ENCODE measurements at regions not wholly inside any gene's neighbourhood (a gene's known extent, or its start where the extent isn't known, plus 50 kb on each side); places are given as distances from the start of the nearest gene placed in this dataset.

- no peak overlapping the region for H3K4me3 ChIP-seq
- intact Hi-C loops (cut with DNase I; ENCODE audit: low total_unique reads) = no loop called here
- no peaks in the 10 kb centered on the region for H3K4me1 ChIP-seq
- TF ChIP-seq POLR2A (IDR thresholded peaks at IDR 0.05) (no peak), POLR2AphosphoS5 (IDR thresholded peaks at IDR 0.05) (no peak)
- TF ChIP-seq, protein P1, sequence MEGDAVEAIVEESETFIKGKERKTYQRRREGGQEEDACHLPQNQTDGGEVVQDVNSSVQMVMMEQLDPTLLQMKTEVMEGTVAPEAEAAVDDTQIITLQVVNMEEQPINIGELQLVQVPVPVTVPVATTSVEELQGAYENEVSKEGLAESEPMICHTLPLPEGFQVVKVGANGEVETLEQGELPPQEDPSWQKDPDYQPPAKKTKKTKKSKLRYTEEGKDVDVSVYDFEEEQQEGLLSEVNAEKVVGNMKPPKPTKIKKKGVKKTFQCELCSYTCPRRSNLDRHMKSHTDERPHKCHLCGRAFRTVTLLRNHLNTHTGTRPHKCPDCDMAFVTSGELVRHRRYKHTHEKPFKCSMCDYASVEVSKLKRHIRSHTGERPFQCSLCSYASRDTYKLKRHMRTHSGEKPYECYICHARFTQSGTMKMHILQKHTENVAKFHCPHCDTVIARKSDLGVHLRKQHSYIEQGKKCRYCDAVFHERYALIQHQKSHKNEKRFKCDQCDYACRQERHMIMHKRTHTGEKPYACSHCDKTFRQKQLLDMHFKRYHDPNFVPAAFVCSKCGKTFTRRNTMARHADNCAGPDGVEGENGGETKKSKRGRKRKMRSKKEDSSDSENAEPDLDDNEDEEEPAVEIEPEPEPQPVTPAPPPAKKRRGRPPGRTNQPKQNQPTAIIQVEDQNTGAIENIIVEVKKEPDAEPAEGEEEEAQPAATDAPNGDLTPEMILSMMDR (IDR thresholded peaks at IDR 0.05) = no peak
- H3K27me3 ChIP-seq = no peaks in the 10 kb centered on the region
- H3K27ac ChIP-seq = no peak overlapping the region
- no peak for DNase-seq (ENCODE audit: low spot score in 2 of 2)
- no peaks in the 10 kb centered on the region for H3K9me3 ChIP-seq
- H3K36me3 ChIP-seq = no peaks in the 10 kb centered on the region
Measured at GRCh38 chr15:93138681-93139250, 49.8 kb upstream of the RGMA start.
